Thyroid gland (tissue), 4 donors: ENCODE measurements at regions not wholly inside any gene's neighbourhood (a gene's known extent, or its start where the extent isn't known, plus 50 kb on each side); places are given as distances from the start of the nearest gene placed in this dataset.
"Not testable (repeated sequence)": the region's sequence is repeated elsewhere in the genome, so short reads cannot be mapped to it uniquely, and the experiment has no call there.

Experiments used
- DNase-seq, 2 donors: peaks; one replicate each; pipeline ENCODE4 v3.0.0-alpha.2; 2019
- H3K27ac ChIP-seq, 3 donors: fragments of 200-600 bp; sonication (generic); 1 replicate in 2 of 3; 2 replicates in 1 of 3; pipeline ENCODE4 v1.5.1; 2016 to 2019; ENCODE audit warnings: mild to moderate bottlenecking in 1 of 3, moderate library complexity in 1 of 3
- H3K27me3 ChIP-seq: fragments of 200-600 bp; sonication (generic); one replicate; pipeline ENCODE4 v1.5.1; 2019
- H3K36me3 ChIP-seq, 2 donors: fragments of 200-600 bp; sonication (generic); one replicate each; pipeline ENCODE4 v1.5.1; 2016 to 2019
- H3K4me1 ChIP-seq, 2 donors: fragments of 200-600 bp; sonication (generic); one replicate each; pipeline ENCODE4 v1.5.1; 2017 to 2019
- H3K4me3 ChIP-seq, 3 donors: fragments of 200-600 bp; sonication (generic); replicated peaks in 1 of 3; 1 replicate in 2 of 3; 2 replicates in 1 of 3; pipeline ENCODE4 v1.5.1; 2016; ENCODE audit warnings: mild to moderate bottlenecking in 1 of 3
- H3K9me3 ChIP-seq: fragments of 200-600 bp; sonication (generic); one replicate; pipeline ENCODE4 v1.5.1; 2017
- CTCF ChIP-seq, 6 experiments: fragments of 200-600 bp in 3 of 6; fragments of 450-650 bp in 3 of 6; sonication (generic) in 3 of 6; IDR thresholded peaks; one replicate each; pipeline ENCODE4 v1.5.1; 2016 to 2019; ENCODE audit warnings: antibody characterized with exemption in 6 of 6, mild to moderate bottlenecking in 2 of 6, inconsistent platforms in 1 of 6, moderate library complexity in 1 of 6
- POLR2A ChIP-seq, 2 donors: fragments of 450-650 bp; IDR thresholded peaks; one replicate each; pipeline ENCODE4 v1.6.1; 2017; ENCODE audit warnings: antibody characterized with exemption in 2 of 2, mild to moderate bottlenecking in 2 of 2, moderate library complexity in 1 of 2
- WGBS, 2 donors: methylation state at CpG; one replicate each; pipeline ENCODE4 v1.1.5; 2017; 5-methylcytosine and 5-hydroxymethylcytosine counted together
- intact Hi-C: fragments of 100-400 bp; cut with DNase I; formaldehyde crosslinking; loops from one replicate; pipeline ENCODE4 v1.15.1; 2023

GRCh38 chrX:106284431-106285025, 116.4 kb downstream of the PWWP3B start:
- no peaks in the 10 kb centered on the region for H3K4me1 ChIP-seq
- no peak overlapping the region for H3K27ac ChIP-seq
- no peak for DNase-seq
- 62 to 77% methylated on average over 2 of the region's 2 CpGs for WGBS, 2 donors
- TF ChIP-seq POLR2A (IDR thresholded peaks at IDR 0.05), result no peak
- TF ChIP-seq CTCF (IDR thresholded peaks at IDR 0.05), result no peak
- H3K4me3 ChIP-seq, result no peak overlapping the region
- H3K9me3 ChIP-seq, result no peaks in the 10 kb centered on the region
- H3K27me3 ChIP-seq, result peaks cover 4% of the 10 kb centered on the region
- intact Hi-C loops, result no loop called here
- no peaks in the 10 kb centered on the region for H3K36me3 ChIP-seq

- H3K4me1 ChIP-seq, result no peaks in the 10 kb centered on the region
- no peak for DNase-seq
- H3K4me3 ChIP-seq, result no peak overlapping the region
- 6 to 50% methylated on average over 1 of the region's 1 CpG for WGBS, 2 donors
- peaks cover 4% of the 10 kb centered on the region for H3K27me3 ChIP-seq
- intact Hi-C loops, result no loop called here
- no peaks in the 10 kb centered on the region for H3K36me3 ChIP-seq
- H3K9me3 ChIP-seq, result no peaks in the 10 kb centered on the region
- TF ChIP-seq POLR2A (IDR thresholded peaks at IDR 0.05) (no peak), CTCF (IDR thresholded peaks at IDR 0.05) (no peak)
- no peak overlapping the region for H3K27ac ChIP-seq
These were observed 118.0 kb downstream of the PWWP3B start for GRCh38 chrX:106286053-106286650.

- no CpG with 5 or more reads among the region's 5 CpGs for WGBS, 2 donors
These were observed 122.7 kb downstream of the PWWP3B start for GRCh38 chrX:106290778-106291177.

GRCh38 chrX:106291779-106292390, 123.8 kb downstream of the PWWP3B start:
- WGBS, 2 donors, result no CpG with 5 or more reads among the region's 9 CpGs
- H3K9me3 ChIP-seq, H3K4me1 ChIP-seq, intact Hi-C loops, DNase-seq, H3K27me3 ChIP-seq, H3K4me3 ChIP-seq, H3K36me3 ChIP-seq, H3K27ac ChIP-seq: not testable (repeated sequence)

More at GRCh38 chrX:106290778-106291177, 122.7 kb downstream of the PWWP3B start:
- H3K36me3 ChIP-seq, H3K4me3 ChIP-seq, H3K4me1 ChIP-seq, H3K9me3 ChIP-seq, H3K27me3 ChIP-seq, DNase-seq, intact Hi-C loops, H3K27ac ChIP-seq: not testable (repeated sequence)

- H3K9me3 ChIP-seq, result no peaks in the 10 kb centered on the region
- no peaks in the 10 kb centered on the region for H3K4me1 ChIP-seq
- WGBS, 2 donors, result 87 to 91% methylated on average over 2 of the region's 2 CpGs
- H3K27ac ChIP-seq, result no peak overlapping the region
- no peak for DNase-seq
- H3K27me3 ChIP-seq, result no peaks in the 10 kb centered on the region
- no peak overlapping the region for H3K4me3 ChIP-seq
- intact Hi-C loops, result loop anchor here (10.0 kb wide), 1 partner anchor 65 kb away; no protein-coding TSS in a partner anchor
- TF ChIP-seq POLR2A (IDR thresholded peaks at IDR 0.05) (no peak), CTCF (IDR thresholded peaks at IDR 0.05) (no peak)
- no peaks in the 10 kb centered on the region for H3K36me3 ChIP-seq
These were observed 132.1 kb downstream of the PWWP3B start for GRCh38 chrX:106300239-106300638.

GRCh38 chrX:106300656-106301055, 132.6 kb downstream of the PWWP3B start:
- Histone ChIP-seq H3K27ac (no peak overlapping the region), H3K4me1 (no peaks in the 10 kb centered on the region), H3K4me3 (no peak overlapping the region), H3K9me3 (no peaks in the 10 kb centered on the region), H3K27me3 (no peaks in the 10 kb centered on the region), H3K36me3 (no peaks in the 10 kb centered on the region)
- DNase-seq, result no peak
- 66 to 70% methylated on average over 3 of the region's 3 CpGs for WGBS, 2 donors
- no peak for TF ChIP-seq CTCF (IDR thresholded peaks at IDR 0.05)
- no peak for TF ChIP-seq POLR2A (IDR thresholded peaks at IDR 0.05)
- intact Hi-C loops, result loop anchor here (10.0 kb wide), 1 partner anchor 64 kb away; no protein-coding TSS in a partner anchor
